ENCODE measurements at regions not wholly inside any gene's neighbourhood (a gene's known extent, or its start where the extent isn't known, plus 50 kb on each side); places are given as distances from the start of the nearest gene placed in this dataset.

- no peaks in the 10 kb centered on the region for H3K79me2 ChIP-seq (ENCODE audit: low read depth)
- no peaks in the 10 kb centered on the region for H3K27me3 ChIP-seq
- H3K36me3 ChIP-seq, result no peaks in the 10 kb centered on the region
- H3K4me1 ChIP-seq, result no peaks in the 10 kb centered on the region
- no peak overlapping the region for H3K4me2 ChIP-seq
- no peak for TF ChIP-seq EZH2phosphoT487 (IDR thresholded peaks at IDR 0.05)
- Mint-ChIP-seq H3K4me3 (no peak overlapping the region), H3K4me1 (peaks cover 34% of the 10 kb centered on the region), H3K9me3 (peaks cover 2% of the 10 kb centered on the region), H3K27ac (no peak overlapping the region), H3K27me3 (ENCODE audit: insufficient read depth, low read depth) (no peaks in the 10 kb centered on the region), H3K36me3 (no peaks in the 10 kb centered on the region)
- no peaks in the 10 kb centered on the region for H3K9me3 ChIP-seq (ENCODE audit: low read depth)
- no peaks in the 10 kb centered on the region for H4K20me1 ChIP-seq (ENCODE audit: low read depth)
- no peak overlapping the region for H3K4me3 ChIP-seq
- no peak overlapping the region for H3K27ac ChIP-seq
- no peak for DNase-seq (ENCODE audit: low spot score)
- H2AFZ ChIP-seq (replicated peaks), result no peak overlapping the region
- H3K9ac ChIP-seq, result no peak overlapping the region
- no peaks in the 10 kb centered on the region for H3F3A ChIP-seq (ENCODE audit: low read depth)
Observed at GRCh38 chr5:118592229-118593002, 395.9 kb downstream of the DTWD2 start.

DNA sequence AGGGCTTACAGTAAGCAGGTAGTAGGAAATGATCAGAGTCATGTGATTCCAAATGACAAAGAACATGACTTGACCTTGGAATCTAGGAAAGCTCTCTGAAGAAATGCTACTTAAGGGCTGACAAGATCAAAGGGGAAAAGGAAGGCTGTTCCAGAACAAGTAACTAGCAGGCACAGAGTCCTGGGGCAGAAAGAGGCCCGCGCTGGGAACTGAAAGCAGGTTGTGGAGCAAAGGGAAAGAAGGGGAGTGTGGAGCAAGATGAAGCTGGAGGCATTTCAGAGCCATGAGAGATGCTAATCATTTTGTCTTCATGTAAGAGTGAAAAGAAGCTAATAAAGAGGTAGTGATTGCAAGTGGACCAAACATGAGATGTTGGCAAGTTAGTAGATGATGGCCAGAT lies 397.5 kb downstream of the DTWD2 start:
- Histone ChIP-seq H4K20me1 (ENCODE audit: low read depth) (no peaks in the 10 kb centered on the region), H3K9ac (no peak overlapping the region), H3K27ac (no peak overlapping the region), H3K79me2 (ENCODE audit: low read depth) (no peaks in the 10 kb centered on the region), H3F3A (ENCODE audit: low read depth) (no peaks in the 10 kb centered on the region), H3K9me3 (ENCODE audit: low read depth) (no peaks in the 10 kb centered on the region), H3K36me3 (no peaks in the 10 kb centered on the region), H3K4me3 (no peak overlapping the region), H3K4me1 (no peaks in the 10 kb centered on the region), H2AFZ (replicated peaks) (no peak overlapping the region), H3K27me3 (no peaks in the 10 kb centered on the region), H3K4me2 (no peak overlapping the region)
- H3K4me1 Mint-ChIP-seq, result peaks cover 24% of the 10 kb centered on the region
- no peak overlapping the region for H3K27ac Mint-ChIP-seq
- no peaks in the 10 kb centered on the region for H3K27me3 Mint-ChIP-seq (ENCODE audit: insufficient read depth, low read depth)
- no peak for DNase-seq (ENCODE audit: low spot score)
- H3K9me3 Mint-ChIP-seq, result peaks cover 2% of the 10 kb centered on the region
- no peaks in the 10 kb centered on the region for H3K36me3 Mint-ChIP-seq
- no peak overlapping the region for H3K4me3 Mint-ChIP-seq
- TF ChIP-seq EZH2 (IDR thresholded peaks at IDR 0.05) (no peak), EZH2phosphoT487 (IDR thresholded peaks at IDR 0.05) (no peak)
- TF ChIP-seq, protein P1, sequence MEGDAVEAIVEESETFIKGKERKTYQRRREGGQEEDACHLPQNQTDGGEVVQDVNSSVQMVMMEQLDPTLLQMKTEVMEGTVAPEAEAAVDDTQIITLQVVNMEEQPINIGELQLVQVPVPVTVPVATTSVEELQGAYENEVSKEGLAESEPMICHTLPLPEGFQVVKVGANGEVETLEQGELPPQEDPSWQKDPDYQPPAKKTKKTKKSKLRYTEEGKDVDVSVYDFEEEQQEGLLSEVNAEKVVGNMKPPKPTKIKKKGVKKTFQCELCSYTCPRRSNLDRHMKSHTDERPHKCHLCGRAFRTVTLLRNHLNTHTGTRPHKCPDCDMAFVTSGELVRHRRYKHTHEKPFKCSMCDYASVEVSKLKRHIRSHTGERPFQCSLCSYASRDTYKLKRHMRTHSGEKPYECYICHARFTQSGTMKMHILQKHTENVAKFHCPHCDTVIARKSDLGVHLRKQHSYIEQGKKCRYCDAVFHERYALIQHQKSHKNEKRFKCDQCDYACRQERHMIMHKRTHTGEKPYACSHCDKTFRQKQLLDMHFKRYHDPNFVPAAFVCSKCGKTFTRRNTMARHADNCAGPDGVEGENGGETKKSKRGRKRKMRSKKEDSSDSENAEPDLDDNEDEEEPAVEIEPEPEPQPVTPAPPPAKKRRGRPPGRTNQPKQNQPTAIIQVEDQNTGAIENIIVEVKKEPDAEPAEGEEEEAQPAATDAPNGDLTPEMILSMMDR (IDR thresholded peaks at IDR 0.05), result no peak

DNA sequence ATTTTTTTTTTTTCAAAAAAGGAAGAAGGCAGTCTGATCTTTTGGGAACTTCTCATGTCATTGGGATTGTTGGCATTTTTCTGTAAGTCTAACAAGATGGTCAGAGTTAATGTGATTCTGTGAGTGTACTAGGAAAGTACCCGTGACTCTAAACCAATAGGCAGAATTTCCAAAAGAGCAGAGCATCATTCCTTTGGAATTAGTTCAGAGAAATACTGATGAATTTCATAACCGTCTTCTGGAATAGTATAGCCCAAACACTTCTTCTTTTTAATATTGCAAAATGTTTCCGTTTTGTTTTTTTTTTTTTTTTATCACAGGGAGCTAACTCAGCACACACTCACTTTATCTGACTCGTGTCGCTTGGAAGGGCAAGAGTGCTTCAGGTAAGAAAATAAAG lies 407.4 kb downstream of the DTWD2 start:
- Mint-ChIP-seq H3K4me1 (no peaks in the 10 kb centered on the region), H3K27ac (no peak overlapping the region), H3K36me3 (no peaks in the 10 kb centered on the region), H3K9me3 (peaks cover 4% of the 10 kb centered on the region), H3K4me3 (no peak overlapping the region), H3K27me3 (ENCODE audit: insufficient read depth, low read depth) (peaks cover 3% of the 10 kb centered on the region)
- Histone ChIP-seq H3F3A (ENCODE audit: low read depth) (no peaks in the 10 kb centered on the region), H3K27ac (no peak overlapping the region), H3K4me1 (no peaks in the 10 kb centered on the region), H3K27me3 (no peaks in the 10 kb centered on the region), H3K36me3 (no peaks in the 10 kb centered on the region), H3K4me3 (no peak overlapping the region), H3K4me2 (no peak overlapping the region), H2AFZ (replicated peaks) (no peak overlapping the region), H4K20me1 (ENCODE audit: low read depth) (no peaks in the 10 kb centered on the region), H3K9ac (no peak overlapping the region), H3K9me3 (ENCODE audit: low read depth) (no peaks in the 10 kb centered on the region), H3K79me2 (ENCODE audit: low read depth) (no peaks in the 10 kb centered on the region)
- no peak for TF ChIP-seq EZH2phosphoT487 (IDR thresholded peaks at IDR 0.05)
- TF ChIP-seq EZH2 (IDR thresholded peaks at IDR 0.05), result no peak
- TF ChIP-seq, protein P1 (IDR thresholded peaks at IDR 0.05), result no peak
- DNase-seq (ENCODE audit: low spot score), result no peak

- Histone ChIP-seq H3K4me2 (no peak overlapping the region), H3K27ac (no peak overlapping the region), H3K79me2 (ENCODE audit: low read depth) (no peaks in the 10 kb centered on the region), H3K4me3 (no peak overlapping the region), H3K27me3 (no peaks in the 10 kb centered on the region), H2AFZ (replicated peaks) (no peak overlapping the region), H3K9ac (no peak overlapping the region), H3K9me3 (ENCODE audit: low read depth) (no peaks in the 10 kb centered on the region), H4K20me1 (ENCODE audit: low read depth) (no peaks in the 10 kb centered on the region), H3F3A (ENCODE audit: low read depth) (no peaks in the 10 kb centered on the region), H3K4me1 (no peaks in the 10 kb centered on the region), H3K36me3 (no peaks in the 10 kb centered on the region)
- Mint-ChIP-seq H3K9me3 (peaks cover 4% of the 10 kb centered on the region), H3K4me3 (no peak overlapping the region), H3K36me3 (no peaks in the 10 kb centered on the region), H3K27ac (no peak overlapping the region), H3K4me1 (no peaks in the 10 kb centered on the region), H3K27me3 (ENCODE audit: insufficient read depth, low read depth) (peaks cover 3% of the 10 kb centered on the region)
- TF ChIP-seq, protein P1 (IDR thresholded peaks at IDR 0.05), result no peak
- TF ChIP-seq EZH2 (IDR thresholded peaks at IDR 0.05) (no peak), EZH2phosphoT487 (IDR thresholded peaks at IDR 0.05) (no peak)
- no peak for DNase-seq (ENCODE audit: low spot score)
Observed at GRCh38 chr5:118578093-118578492, 410.3 kb downstream of the DTWD2 start.

Data from neural progenitor cell (in vitro differentiated cells).